IMR-90 (cell line): ENCODE measurements at regions not wholly inside any gene's neighbourhood (a gene's known extent, or its start where the extent isn't known, plus 50 kb on each side); places are given as distances from the start of the nearest gene placed in this dataset.

Experiments
- BHLHE40 ChIP-seq: fragments of 150-350 bp; IDR thresholded peaks from 2 replicates; pipeline ENCODE4 v1.6.1; 2016; ENCODE audit warnings: mild to moderate bottlenecking, low read depth, low read length
- CTCF ChIP-seq: conservative IDR thresholded peaks from 2 replicates; pipeline ENCODE4 v1.5.1; 2012; ENCODE audit warnings: mild to moderate bottlenecking, low read depth, low read length, improper control_type of control experiment
- FOS ChIP-seq: fragments of 150-350 bp; IDR thresholded peaks from 2 replicates; pipeline ENCODE4 v1.6.1; 2016; ENCODE audit warnings: low read depth, low read length
- POLR2A ChIP-seq: IDR thresholded peaks from 2 replicates; pipeline ENCODE4 v1.6.1; 2012; ENCODE audit warnings: mild to moderate bottlenecking, low read depth, low read length
- RFX5 ChIP-seq: IDR thresholded peaks from 2 replicates; pipeline ENCODE4 v1.8.0; 2012; ENCODE audit warnings: low read depth, mild to moderate bottlenecking, low read length, moderate library complexity
- SMC3 ChIP-seq: fragments of 150-350 bp; IDR thresholded peaks from 2 replicates; pipeline ENCODE4 v1.6.1; 2016; ENCODE audit warnings: low read depth, mild to moderate bottlenecking, antibody characterized with exemption, low read length, moderate library complexity

- TF ChIP-seq RFX5 (no peak), SMC3 (no peak), FOS (no peak), CTCF (no peak), BHLHE40 (no peak), POLR2A (no peak)
These were observed 105.1 kb upstream of the MVB12B start for GRCh38 chr9:126221480-126221879.
